ENCODE measurements at regions not wholly inside any gene's neighbourhood (a gene's known extent, or its start where the extent isn't known, plus 50 kb on each side); places are given as distances from the start of the nearest gene placed in this dataset.
A peak's percentile ranks its signal among the peaks of the same experiment; 100 is the strongest.
"Not testable (repeated sequence)": the region's sequence is repeated elsewhere in the genome, so short reads cannot be mapped to it uniquely, and the experiment has no call there.

DNA sequence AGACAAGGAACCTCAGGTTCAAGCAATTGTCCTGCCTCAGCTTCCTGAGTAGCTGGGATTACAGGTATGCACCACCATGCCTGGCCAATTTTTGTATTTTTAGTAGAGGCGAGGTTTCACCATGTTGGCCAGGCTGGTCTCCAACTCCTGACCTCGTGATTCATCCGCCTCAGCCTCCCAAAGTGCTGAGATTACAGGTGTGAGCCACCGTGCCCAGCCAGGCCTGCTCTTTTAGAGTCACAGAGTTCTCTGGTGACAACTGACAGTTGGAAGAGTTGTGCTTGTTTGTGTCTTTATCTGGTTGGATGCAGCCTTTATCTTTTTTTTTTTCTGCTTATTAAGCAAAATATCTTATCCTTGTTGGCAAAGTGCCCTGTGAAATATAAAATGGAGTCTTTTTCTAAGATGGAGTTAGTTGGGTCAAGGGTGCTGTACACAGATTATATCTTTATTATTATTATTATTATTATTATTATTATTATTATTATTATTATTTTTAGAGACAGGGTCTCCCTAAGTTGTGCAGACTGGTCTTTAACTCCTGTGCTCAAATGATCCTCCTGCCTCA, 86.5 kb upstream of the ABHD2 start:
- H3K27me3 Mint-ChIP-seq; DNase-seq; H3K4me1 Mint-ChIP-seq; H3K9me3 Mint-ChIP-seq; H3K4me3 Mint-ChIP-seq; POLR2A ChIA-PET; H3K27ac Mint-ChIP-seq; H3K36me3 Mint-ChIP-seq (ENCODE audit: low read depth): not testable (repeated sequence)
- CTCF ChIA-PET, result interaction anchor here (1.0 to 1.7 kb wide), 2 partner anchors 17 to 48 kb away, joined by 3 to 5 read pairs; no protein-coding TSS in a partner anchor

DNA sequence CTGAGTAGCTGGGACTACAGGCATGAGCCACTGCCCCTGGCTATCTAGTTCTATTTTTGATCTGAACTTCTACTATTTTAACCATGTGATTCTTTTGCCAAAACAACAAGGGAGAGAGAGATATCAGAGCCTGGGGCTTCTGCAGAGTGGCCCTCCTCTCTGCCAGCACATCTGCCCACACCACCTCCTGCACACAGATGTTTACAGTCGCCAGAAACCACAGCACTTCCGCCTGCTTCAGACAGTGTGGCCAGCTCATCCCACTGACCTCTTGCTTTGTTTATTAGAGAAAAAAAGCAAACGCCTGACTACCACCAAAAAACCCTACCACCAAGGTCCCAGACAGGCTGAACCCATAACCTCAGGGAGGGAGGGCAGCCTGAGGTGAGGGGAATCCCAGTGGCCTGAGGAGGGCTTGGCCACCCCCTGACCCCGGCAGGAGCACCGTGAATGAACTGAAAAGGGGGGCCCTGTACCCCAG, 85.9 kb upstream of the ABHD2 start:
- DNase-seq, result no peak
- Mint-ChIP-seq H3K9me3 (no peaks in the 10 kb centered on the region), H3K4me3 (no peak overlapping the region), H3K36me3 (ENCODE audit: low read depth) (no peaks in the 10 kb centered on the region), H3K27me3 (peaks cover 4% of the 10 kb centered on the region), H3K4me1 (peaks cover 2% of the 10 kb centered on the region), H3K27ac (no peak overlapping the region)
- POLR2A ChIA-PET, result no interaction called here
- CTCF ChIA-PET, result no interaction called here

DNA sequence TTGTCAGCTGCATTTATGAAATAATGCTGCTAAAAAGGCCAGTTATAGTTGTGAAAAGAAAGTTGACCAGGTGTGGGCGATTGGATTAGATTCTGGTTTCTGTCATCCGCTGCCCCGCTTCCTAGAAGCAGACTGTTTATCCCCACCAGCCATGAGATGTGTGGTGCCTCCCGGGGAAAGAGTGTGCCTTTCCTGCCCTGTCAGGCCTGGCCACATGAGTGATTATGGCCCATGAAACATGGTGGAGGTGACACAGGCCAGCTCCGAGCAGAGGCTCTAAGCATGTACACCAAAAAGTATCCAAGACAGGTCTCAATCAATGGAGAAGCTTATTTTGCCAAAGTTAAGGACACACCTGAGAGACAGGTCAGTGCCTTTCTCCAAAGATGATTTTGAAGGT, 85.4 kb upstream of the ABHD2 start:
- Mint-ChIP-seq H3K9me3 (no peaks in the 10 kb centered on the region), H3K36me3 (ENCODE audit: low read depth) (no peaks in the 10 kb centered on the region), H3K4me1 (peaks cover 2% of the 10 kb centered on the region), H3K4me3 (no peak overlapping the region), H3K27ac (no peak overlapping the region), H3K27me3 (peaks cover 4% of the 10 kb centered on the region)
- ChIA-PET POLR2A (no interaction called here), CTCF (interaction anchor here (2.3 kb wide), 1 partner anchor 98 kb away, joined by 7 read pairs; no protein-coding TSS in a partner anchor)
- no peak for DNase-seq

DNA sequence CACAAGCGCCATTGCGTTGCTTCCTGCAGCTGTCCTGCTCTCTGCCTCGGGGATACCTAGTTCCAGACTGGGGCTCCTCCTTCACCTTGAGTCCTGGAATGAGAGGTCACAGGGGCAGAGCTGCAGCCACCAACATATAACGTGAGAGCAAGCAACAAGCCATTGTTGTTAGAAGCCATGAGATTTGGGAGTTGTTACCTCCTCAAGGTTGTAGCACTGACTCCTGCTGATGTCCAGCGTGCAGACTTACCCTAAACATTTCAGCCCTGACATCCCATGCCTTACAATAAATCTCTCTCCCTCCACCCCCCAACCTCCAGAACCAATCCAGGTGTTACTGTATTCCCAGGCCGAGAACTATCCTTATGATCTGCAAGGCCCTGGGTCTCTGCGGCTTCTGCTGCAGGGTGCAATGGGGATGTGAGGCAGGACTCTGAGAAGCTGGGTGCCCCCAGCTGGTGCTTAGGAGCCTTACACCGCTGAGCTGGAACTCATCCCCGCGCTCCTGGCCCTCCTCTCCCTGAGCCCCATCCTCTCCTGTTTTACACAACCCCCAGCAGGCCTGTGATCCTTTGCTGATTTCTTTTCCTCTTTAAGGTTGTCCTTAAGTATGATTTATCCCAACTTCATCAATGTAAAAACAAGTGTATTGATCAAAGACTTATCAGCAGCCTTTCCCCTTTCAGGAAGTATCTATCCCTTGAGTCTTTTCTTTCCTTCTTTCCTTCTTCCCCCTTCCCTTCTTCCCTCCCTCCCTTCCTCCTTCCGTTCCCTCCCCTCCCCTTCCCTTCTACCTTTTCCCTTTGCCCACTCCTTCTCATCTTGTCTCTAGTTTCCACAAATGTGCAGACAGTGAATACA, 84.2 kb upstream of the ABHD2 start:
- Mint-ChIP-seq H3K27ac (no peak overlapping the region), H3K4me1 (peaks cover 2% of the 10 kb centered on the region), H3K4me3 (no peak overlapping the region), H3K36me3 (ENCODE audit: low read depth) (no peaks in the 10 kb centered on the region), H3K9me3 (no peaks in the 10 kb centered on the region), H3K27me3 (peaks cover 7% of the 10 kb centered on the region)
- DNase-seq, result no peak
- POLR2A ChIA-PET, result no interaction called here
- CTCF ChIA-PET, result interaction anchor here (2.3 kb wide), 1 partner anchor 99 kb away, joined by 7 read pairs; no protein-coding TSS in a partner anchor

GRCh38 chr15:89004726-89005030, 83.6 kb upstream of the ABHD2 start:
- ChIA-PET POLR2A (no interaction called here), CTCF (interaction anchor here (2.3 kb wide), 1 partner anchor 100 kb away, joined by 7 read pairs; no protein-coding TSS in a partner anchor)
- Mint-ChIP-seq H3K27ac (peak overlapping the region; percentile 7), H3K4me1 (peaks cover 2% of the 10 kb centered on the region), H3K36me3 (ENCODE audit: low read depth) (no peaks in the 10 kb centered on the region), H3K4me3 (no peak overlapping the region), H3K9me3 (no peaks in the 10 kb centered on the region), H3K27me3 (peaks cover 7% of the 10 kb centered on the region)
- no peak for DNase-seq

DNA sequence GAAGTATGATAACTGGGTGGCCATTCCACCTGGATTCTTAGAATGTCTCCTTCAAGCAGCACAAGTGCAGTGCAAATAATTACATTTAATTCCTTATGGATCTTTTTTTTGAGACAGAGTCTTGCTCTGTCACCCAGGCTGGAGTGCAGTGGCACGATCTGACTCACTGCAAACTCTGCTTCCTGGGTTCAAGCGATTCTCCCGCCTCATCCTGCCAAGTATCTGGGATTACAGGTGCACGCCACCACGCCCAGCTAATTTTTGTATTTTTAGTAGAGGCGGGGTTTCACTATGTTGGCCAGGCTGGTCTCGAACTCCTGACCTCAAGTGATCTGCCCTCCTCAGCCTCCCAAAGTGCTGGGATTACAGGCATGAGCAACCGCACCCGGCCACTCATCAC, 80.7 kb upstream of the ABHD2 start:
- CTCF ChIA-PET, result interaction anchor here (1.0 kb wide), 1 partner anchor 15 kb away, joined by 3 read pairs; no protein-coding TSS in a partner anchor
- not testable (repeated sequence) for H3K9me3 Mint-ChIP-seq

GRCh38 chr15:89007989-89008388, 80.3 kb upstream of the ABHD2 start:
- ChIA-PET POLR2A (no interaction called here), CTCF (interaction anchor here (1.0 kb wide), 1 partner anchor 14 kb away, joined by 3 read pairs; no protein-coding TSS in a partner anchor)
- Mint-ChIP-seq H3K27ac (no peak overlapping the region), H3K27me3 (peaks cover 10% of the 10 kb centered on the region), H3K36me3 (ENCODE audit: low read depth) (no peaks in the 10 kb centered on the region), H3K4me1 (no peaks in the 10 kb centered on the region), H3K4me3 (no peak overlapping the region), H3K9me3 (no peaks in the 10 kb centered on the region)
- DNase-seq, result no peak

More for the DNA sequence above, 80.7 kb upstream of the ABHD2 start:
- POLR2A ChIA-PET; H3K36me3 Mint-ChIP-seq (ENCODE audit: low read depth); H3K4me3 Mint-ChIP-seq; H3K27ac Mint-ChIP-seq; H3K27me3 Mint-ChIP-seq; DNase-seq; H3K4me1 Mint-ChIP-seq: not testable (repeated sequence)

DNA sequence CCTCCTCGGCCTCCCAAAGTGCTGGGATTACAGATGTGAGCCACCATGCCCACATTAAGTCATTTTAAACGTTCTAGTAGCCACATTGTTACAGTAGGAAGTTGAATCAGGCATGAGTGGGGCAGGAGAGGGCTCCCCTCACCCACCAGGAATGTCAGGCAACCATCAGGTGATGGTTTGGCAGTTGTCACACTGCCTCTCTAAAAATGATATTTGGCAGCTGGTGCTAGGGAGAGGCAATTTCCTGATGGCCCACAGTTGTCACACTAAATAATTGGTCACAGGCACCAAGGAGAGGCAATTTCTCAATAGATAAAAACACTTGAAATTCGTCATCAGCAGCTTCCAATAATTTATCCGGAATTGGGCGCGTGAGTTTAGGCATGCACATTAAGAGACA, 79.2 kb upstream of the ABHD2 start:
- H3K27ac Mint-ChIP-seq, result no peak overlapping the region
- H3K4me1 Mint-ChIP-seq, result no peaks in the 10 kb centered on the region
- H3K4me3 Mint-ChIP-seq, result no peak overlapping the region
- ChIA-PET CTCF (interaction anchor here (0.6 to 1.0 kb wide), 2 partner anchors 12 to 56 kb away, joined by 4 read pairs; no protein-coding TSS in a partner anchor), POLR2A (no interaction called here)
- no peaks in the 10 kb centered on the region for H3K36me3 Mint-ChIP-seq (ENCODE audit: low read depth)
- H3K27me3 Mint-ChIP-seq, result peaks cover 19% of the 10 kb centered on the region
- DNase-seq, result no peak
- no peaks in the 10 kb centered on the region for H3K9me3 Mint-ChIP-seq

- H3K27me3 Mint-ChIP-seq, result peaks cover 36% of the 10 kb centered on the region
- H3K4me3 Mint-ChIP-seq, result no peak overlapping the region
- POLR2A ChIA-PET, result no interaction called here
- no peak for DNase-seq
- no peaks in the 10 kb centered on the region for H3K36me3 Mint-ChIP-seq (ENCODE audit: low read depth)
- peaks cover 33% of the 10 kb centered on the region for H3K4me1 Mint-ChIP-seq
- CTCF ChIA-PET, result interaction anchor here (1.1 kb wide), 1 partner anchor 111 kb away, joined by 3 read pairs; no protein-coding TSS in a partner anchor
- no peak overlapping the region for H3K27ac Mint-ChIP-seq
- H3K9me3 Mint-ChIP-seq, result no peaks in the 10 kb centered on the region
These were observed 72.7 kb upstream of the ABHD2 start for GRCh38 chr15:89015412-89016097.

DNA sequence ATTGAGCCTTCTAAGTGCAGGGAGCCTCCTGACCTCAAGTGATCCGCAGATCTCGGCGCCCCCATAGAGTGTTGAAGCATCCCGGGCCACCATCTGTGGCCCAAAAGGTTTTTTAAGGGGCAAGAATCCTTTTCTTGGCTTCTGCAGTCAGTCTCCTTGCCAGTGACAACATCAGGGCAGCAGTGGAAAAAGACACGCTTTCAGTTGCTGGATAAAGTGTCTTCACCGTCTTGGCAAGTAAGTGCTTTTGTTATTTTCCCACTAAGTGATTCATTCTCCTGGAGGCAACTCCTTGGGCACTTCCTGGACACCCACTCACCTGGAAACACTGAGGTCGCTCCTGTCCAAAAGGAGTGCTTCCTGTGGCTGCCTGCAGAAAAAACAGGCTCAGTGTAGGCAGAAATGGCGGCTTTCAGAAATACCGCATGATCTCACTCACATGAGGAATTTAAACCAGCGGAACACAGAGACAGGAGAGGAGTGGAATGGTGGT, 71.7 kb upstream of the ABHD2 start:
- no peaks in the 10 kb centered on the region for H3K36me3 Mint-ChIP-seq (ENCODE audit: low read depth)
- CTCF ChIA-PET, result interaction anchor here (1.1 kb wide), 1 partner anchor 112 kb away, joined by 3 read pairs; no protein-coding TSS in a partner anchor
- no peak for DNase-seq
- H3K4me1 Mint-ChIP-seq, result peaks cover 33% of the 10 kb centered on the region
- H3K27me3 Mint-ChIP-seq, result peaks cover 36% of the 10 kb centered on the region
- no peaks in the 10 kb centered on the region for H3K9me3 Mint-ChIP-seq
- POLR2A ChIA-PET, result no interaction called here
- H3K4me3 Mint-ChIP-seq, result no peak overlapping the region
- no peak overlapping the region for H3K27ac Mint-ChIP-seq

DNA sequence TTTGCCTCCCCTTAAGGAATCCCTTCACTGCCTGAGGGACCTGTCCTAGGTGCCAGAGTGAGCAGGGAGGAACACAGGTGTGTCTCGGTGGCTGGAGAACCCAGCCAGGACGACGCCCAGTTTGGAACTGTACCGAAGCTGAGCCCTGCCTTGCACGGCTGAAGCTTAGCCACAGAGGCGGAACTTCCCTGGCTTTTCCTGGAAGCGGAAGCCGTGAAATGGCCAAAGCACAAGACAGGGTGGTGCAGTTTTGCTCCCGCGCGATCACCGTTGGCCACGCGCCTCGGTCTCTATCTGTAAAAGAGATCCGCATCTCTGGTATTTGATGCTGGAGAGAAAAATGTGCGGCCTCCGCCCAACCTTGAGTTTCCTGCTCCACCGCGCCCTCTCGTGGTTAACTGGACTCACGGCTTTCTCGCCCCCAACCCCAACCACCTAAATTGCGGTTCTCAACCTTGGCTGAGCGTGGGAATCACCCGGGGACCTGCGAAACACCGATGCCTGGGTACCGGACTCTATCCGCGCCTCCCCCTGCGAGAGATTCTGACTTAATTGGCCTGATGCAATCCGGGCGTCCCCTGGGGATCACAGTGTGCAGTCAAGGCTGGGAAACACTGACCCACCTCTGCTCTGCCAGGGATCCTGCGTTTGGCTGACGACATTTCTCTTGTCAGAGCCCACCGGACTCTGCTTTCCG, 70.7 kb upstream of the ABHD2 start:
- H3K9me3 Mint-ChIP-seq, result no peaks in the 10 kb centered on the region
- DNase-seq, result peak; percentile 88
- CTCF ChIA-PET, result interaction anchor here (1.1 to 1.4 kb wide), 2 partner anchors 9 to 36 kb away, joined by 3 read pairs; no protein-coding TSS in a partner anchor
- peaks cover 33% of the 10 kb centered on the region for H3K4me1 Mint-ChIP-seq
- H3K27ac Mint-ChIP-seq, result peak overlapping the region; percentile 79
- H3K36me3 Mint-ChIP-seq (ENCODE audit: low read depth), result no peaks in the 10 kb centered on the region
- POLR2A ChIA-PET, result no interaction called here
- H3K27me3 Mint-ChIP-seq, result peaks cover 35% of the 10 kb centered on the region
- peak overlapping the region; percentile 55 for H3K4me3 Mint-ChIP-seq

DNA sequence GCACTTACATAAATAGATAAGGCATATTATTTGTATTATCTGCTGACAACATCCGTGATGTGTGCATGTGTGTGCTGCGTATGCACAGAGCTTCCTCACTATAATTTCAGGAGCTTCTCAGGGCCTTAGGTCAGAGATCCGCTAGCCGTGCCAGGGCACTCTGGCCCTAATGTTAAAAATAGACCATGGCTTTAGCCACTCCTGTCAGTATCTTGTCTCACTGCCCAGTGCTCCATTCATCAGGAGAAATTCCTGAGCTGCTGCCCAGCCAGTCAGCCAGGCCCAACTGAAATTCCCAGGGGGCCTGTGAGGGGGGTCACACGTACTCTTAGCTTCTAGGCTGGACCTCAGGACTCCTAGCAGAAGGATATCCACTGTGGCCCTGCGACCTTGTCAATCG, 70.0 kb upstream of the ABHD2 start:
- Mint-ChIP-seq H3K36me3 (ENCODE audit: low read depth) (no peaks in the 10 kb centered on the region), H3K27ac (peak overlapping the region; percentile 79), H3K4me3 (no peak overlapping the region), H3K9me3 (no peaks in the 10 kb centered on the region), H3K27me3 (peaks cover 31% of the 10 kb centered on the region), H3K4me1 (peaks cover 33% of the 10 kb centered on the region)
- no peak for DNase-seq
- ChIA-PET POLR2A (no interaction called here), CTCF (interaction anchor here (1.1 to 1.4 kb wide), 3 partner anchors 8 to 35 kb away, joined by 3 to 5 read pairs (median 3); no protein-coding TSS in a partner anchor)

Measured in activated CD4-positive, alpha-beta T cell treated with anti-CD3 and anti-CD28 coated beads, Interleukin-2, amount 10 ng/mL, durations not matched to agents 7 days and 5 days (primary cell).